HCT116 (cell line): ENCODE measurements at regions not wholly inside any gene's neighbourhood (a gene's known extent, or its start where the extent isn't known, plus 50 kb on each side); places are given as distances from the start of the nearest gene placed in this dataset.
"Not testable (repeated sequence)": the region's sequence is repeated elsewhere in the genome, so short reads cannot be mapped to it uniquely, and the experiment has no call there.

Source experiments
- ATAC-seq: fragments of 200-7000 bp; cut with Tn5 transposase; 2 replicates; pipeline ENCODE4 v1.9.1; 2020; ENCODE audit warnings: mild to moderate bottlenecking, moderate library complexity
- BruUV-seq: library from RNA; stranded (reverse); fragments of 400-500 nt; replicated peaks from 2 replicates; lab custom pipeline; 2021; lab: Mats Ljungman, UMichigan
- CTCF ChIA-PET: fragments of 300-600 bp; sonication (Branson Sonifier 250); formaldehyde crosslinking; loops from one replicate; lab custom pipeline; 2021; ENCODE audit warnings: antibody characterized with exemption; lab: Charles Lee
- POLR2A ChIA-PET: fragments of 300-600, 350-600 bp; sonication (Branson Sonifier 250); formaldehyde crosslinking; loops from one replicate; lab custom pipeline; 2021; ENCODE audit warnings: antibody characterized with exemption; lab: Charles Lee
- RAD21 ChIA-PET, 2 experiments: fragments of 300-600 bp; sonication (Branson Sonifier 250); formaldehyde crosslinking; loops; one replicate each; lab custom pipeline; 2023; ENCODE audit warnings: low total read pairs in 2 of 2; ENCODE audit not compliant: uncharacterized antibody in 2 of 2, unreplicated experiment in 2 of 2, low non-redundant PET in 1 of 2; lab: Charles Lee
- DNase-seq: peaks from one replicate; pipeline ENCODE4 v3.0.0-alpha.2; 2010; ENCODE audit warnings: low read depth, low spot score
- H2AFZ ChIP-seq: fragments of 200-600 bp; shearing (Covaris generic), sonication (generic); 2 replicates; pipeline ENCODE4 v1.6.1; 2017; ENCODE audit warnings: low read depth, mixed run types, mixed read lengths, antibody characterized with exemption, low read length; ENCODE audit not compliant: poor library complexity, severe bottlenecking
- H3K27ac ChIP-seq: 2 replicates; pipeline ENCODE4 v1.5.1; 2012; ENCODE audit warnings: low read depth, low read length
- H3K27me3 ChIP-seq: fragments of 200-600 bp; sonication (generic); 2 replicates; pipeline ENCODE4 v1.6.1; 2016; ENCODE audit warnings: mixed run types, low read length, mixed read lengths; ENCODE audit not compliant: insufficient read depth
- H3K36me3 ChIP-seq, 2 experiments: fragments of 200-500 bp in 1 of 2; fragments of 200-600 bp in 1 of 2; sonication (Bioruptor generic) in 1 of 2; sonication (generic) in 1 of 2; 2 replicates each; pipeline versions ENCODE4 v1.5.1 to v1.6.1; 2014 to 2016; ENCODE audit warnings: low read length in 2 of 2, inconsistent platforms in 1 of 2, mixed read lengths in 1 of 2, mixed run types in 1 of 2; ENCODE audit not compliant: insufficient read depth in 2 of 2, control insufficient read depth in 1 of 2
- H3K4me1 ChIP-seq, 2 experiments: fragments of 200-600 bp in 1 of 2; sonication (generic) in 1 of 2; 2 replicates each; pipeline versions ENCODE4 v1.5.1 to v1.6.1; 2012 to 2017; ENCODE audit warnings: low read length in 2 of 2, inconsistent platforms in 1 of 2, mild to moderate bottlenecking in 1 of 2, mixed read lengths in 1 of 2, mixed run types in 1 of 2, moderate library complexity in 1 of 2; ENCODE audit not compliant: insufficient read depth in 2 of 2, control insufficient read depth in 1 of 2
- H3K4me2 ChIP-seq: fragments of 200-600 bp; sonication (generic); 2 replicates; pipeline ENCODE4 v1.6.1; 2017; ENCODE audit warnings: mixed run types, low read length, mixed read lengths
- H3K4me3 ChIP-seq, 2 experiments: fragments of 200-600 bp in 1 of 2; sonication (generic) in 1 of 2; replicated peaks in 1 of 2; 2 replicates each; pipeline ENCODE4 v1.5.1; 2011 to 2016; ENCODE audit warnings: low read length in 2 of 2, control low read depth in 1 of 2, low read depth in 1 of 2, mild to moderate bottlenecking in 1 of 2, mixed read lengths in 1 of 2, mixed run types in 1 of 2
- H3K79me2 ChIP-seq: fragments of 200-600 bp; sonication (generic); 2 replicates; pipeline ENCODE4 v1.6.1; 2017; ENCODE audit warnings: mild to moderate bottlenecking, mixed run types, low read length, moderate library complexity, mixed read lengths; ENCODE audit not compliant: insufficient read depth
- H3K9ac ChIP-seq: fragments of 200-600 bp; sonication (generic); 2 replicates; pipeline ENCODE4 v1.6.1; 2016; ENCODE audit warnings: low read length, mixed read lengths
- H3K9me2 ChIP-seq: fragments of 200-600 bp; sonication (generic), shearing (Covaris generic); 2 replicates; pipeline ENCODE4 v1.6.1; 2017; ENCODE audit warnings: mixed run types, mild to moderate bottlenecking, moderate library complexity; ENCODE audit not compliant: insufficient read depth
- H3K9me3 ChIP-seq, 2 experiments: fragments of 200-500 bp in 1 of 2; fragments of 200-600 bp in 1 of 2; sonication (Bioruptor generic) in 1 of 2; sonication (generic) in 1 of 2; 2 replicates each; pipeline ENCODE4 v1.6.1; 2014 to 2017; ENCODE audit warnings: low read length in 2 of 2, mixed read lengths in 2 of 2, inconsistent platforms in 1 of 2, low read depth in 1 of 2, mild to moderate bottlenecking in 1 of 2, mixed run types in 1 of 2, moderate library complexity in 1 of 2; ENCODE audit not compliant: control insufficient read depth in 1 of 2, insufficient read depth in 1 of 2
- H4K20me1 ChIP-seq: fragments of 200-600 bp; sonication (generic), shearing (Covaris generic); 2 replicates; pipeline ENCODE4 v1.6.1; 2017; ENCODE audit warnings: mixed run types, mild to moderate bottlenecking, moderate library complexity; ENCODE audit not compliant: insufficient read depth
- RAD21 ChIP-seq: IDR thresholded peaks from 2 replicates; pipeline ENCODE4 v1.6.1; 2012; ENCODE audit warnings: low read depth, mild to moderate bottlenecking
- YY1 ChIP-seq: IDR thresholded peaks from 2 replicates; pipeline ENCODE4 v1.6.1; 2011; ENCODE audit warnings: low read length, low read depth, moderate library complexity, mild to moderate bottlenecking; ENCODE audit not compliant: insufficient replicate concordance; ENCODE audit errors: extremely low read depth
- intact Hi-C: fragments of 100-400 bp; cut with micrococcal nuclease; formaldehyde crosslinking; loops from 2 replicates; pipeline ENCODE4 v1.10.0; 2022
- TF ChIP-seq, protein P1 (sequence below), 3 experiments: fragments of 200-600 bp in 1 of 3; sonication (generic) in 1 of 3; IDR thresholded peaks in 2 of 3; conservative IDR thresholded peaks in 1 of 3; 2 replicates each; pipeline ENCODE4 v1.5.1; 2012 to 2017; ENCODE audit warnings: low read depth in 2 of 3, low read length in 2 of 3, antibody characterized with exemption in 1 of 3, borderline replicate concordance in 1 of 3, control low read depth in 1 of 3, mild to moderate bottlenecking in 1 of 3, mixed read lengths in 1 of 3, mixed run types in 1 of 3, moderate library complexity in 1 of 3; ENCODE audit not compliant: insufficient read depth in 1 of 3

DNA sequence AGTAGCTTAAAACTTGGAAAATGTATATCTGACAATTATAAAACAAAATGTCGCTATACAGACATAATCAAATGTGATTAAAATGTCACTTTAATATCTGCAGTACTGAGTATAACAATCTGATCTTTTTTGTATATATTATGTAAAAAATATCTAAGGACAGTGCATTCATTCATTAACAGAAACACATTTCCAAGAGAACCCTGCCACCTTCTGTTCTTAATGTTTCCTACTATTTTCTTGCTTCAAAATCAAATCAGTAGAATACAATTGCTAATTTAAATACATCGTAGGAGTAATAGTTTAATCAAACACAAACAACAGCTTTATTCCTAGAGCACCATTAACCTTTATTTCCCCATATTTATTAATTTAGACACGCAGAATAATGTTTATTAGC is 142.6 kb upstream of the ST8SIA4 start:
- BruUV-seq = no TSS peak
- peak; percentile 15 for DNase-seq
- no peaks in the 10 kb centered on the region for H3K36me3 ChIP-seq
- H3K4me2 ChIP-seq = no peak overlapping the region
- ChIA-PET POLR2A (no interaction called here), RAD21 (no interaction called here), CTCF (interaction anchor here (1.0 to 2.2 kb wide), 3 partner anchors 10 to 345 kb away, joined by 3 to 10 read pairs (median 3); no protein-coding TSS in a partner anchor)
- no peak overlapping the region for H2AFZ ChIP-seq
- intact Hi-C loops = loop anchor here (2.0 to 5.0 kb wide), 2 partner anchors 423 to 567 kb away; no protein-coding TSS in a partner anchor
- H3K79me2 ChIP-seq = no peaks in the 10 kb centered on the region
- H3K4me1 ChIP-seq = no peaks in the 10 kb centered on the region
- TF ChIP-seq YY1 = no peak
- TF ChIP-seq, protein P1, sequence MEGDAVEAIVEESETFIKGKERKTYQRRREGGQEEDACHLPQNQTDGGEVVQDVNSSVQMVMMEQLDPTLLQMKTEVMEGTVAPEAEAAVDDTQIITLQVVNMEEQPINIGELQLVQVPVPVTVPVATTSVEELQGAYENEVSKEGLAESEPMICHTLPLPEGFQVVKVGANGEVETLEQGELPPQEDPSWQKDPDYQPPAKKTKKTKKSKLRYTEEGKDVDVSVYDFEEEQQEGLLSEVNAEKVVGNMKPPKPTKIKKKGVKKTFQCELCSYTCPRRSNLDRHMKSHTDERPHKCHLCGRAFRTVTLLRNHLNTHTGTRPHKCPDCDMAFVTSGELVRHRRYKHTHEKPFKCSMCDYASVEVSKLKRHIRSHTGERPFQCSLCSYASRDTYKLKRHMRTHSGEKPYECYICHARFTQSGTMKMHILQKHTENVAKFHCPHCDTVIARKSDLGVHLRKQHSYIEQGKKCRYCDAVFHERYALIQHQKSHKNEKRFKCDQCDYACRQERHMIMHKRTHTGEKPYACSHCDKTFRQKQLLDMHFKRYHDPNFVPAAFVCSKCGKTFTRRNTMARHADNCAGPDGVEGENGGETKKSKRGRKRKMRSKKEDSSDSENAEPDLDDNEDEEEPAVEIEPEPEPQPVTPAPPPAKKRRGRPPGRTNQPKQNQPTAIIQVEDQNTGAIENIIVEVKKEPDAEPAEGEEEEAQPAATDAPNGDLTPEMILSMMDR (IDR thresholded peaks at IDR 0.05 in 2 of 3, conservative IDR thresholded peaks at IDR 0.05 in 1 of 3; ENCODE audit: borderline replicate concordance in 1 of 3, insufficient read depth in 1 of 3, low read depth in 2 of 3, low read length in 2 of 3) = peak in 2 of 3 experiments; percentile 43 to 50; a peak in 3 of 6 replicates
- peak; percentile 69 for TF ChIP-seq RAD21
- no peak overlapping the region for H3K4me3 ChIP-seq
- no peak for ATAC-seq
- no peaks in the 10 kb centered on the region for H3K9me3 ChIP-seq
- no peak overlapping the region for H3K27ac ChIP-seq
- no peaks in the 10 kb centered on the region for H4K20me1 ChIP-seq
- no peaks in the 10 kb centered on the region for H3K27me3 ChIP-seq
- H3K9ac ChIP-seq = no peak overlapping the region
- no peaks in the 10 kb centered on the region for H3K9me2 ChIP-seq

DNA sequence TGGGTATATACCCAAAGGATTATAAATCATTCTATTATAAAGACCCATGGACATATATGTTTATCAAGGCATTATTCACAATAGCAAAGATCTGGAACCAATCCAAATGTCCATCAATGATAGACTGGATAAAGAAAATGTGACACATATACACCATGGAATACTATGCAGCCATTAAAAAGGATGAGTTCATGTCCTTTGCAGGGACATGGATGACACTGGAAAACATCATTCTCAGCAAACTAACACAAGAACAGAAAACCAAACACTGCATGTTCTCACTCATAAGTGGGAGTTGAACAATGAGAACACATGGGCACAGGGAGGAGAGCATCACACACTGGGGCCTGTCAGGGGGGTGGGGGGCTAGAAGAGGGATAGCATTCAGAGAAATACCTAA is 136.9 kb upstream of the ST8SIA4 start:
- BruUV-seq, intact Hi-C loops, RAD21 ChIA-PET: not testable (repeated sequence)

More for the DNA sequence above, 136.9 kb upstream of the ST8SIA4 start:
- DNase-seq, H3K4me1 ChIP-seq, H3K79me2 ChIP-seq, H2AFZ ChIP-seq, H3K27ac ChIP-seq, H3K36me3 ChIP-seq, H3K9me2 ChIP-seq, ATAC-seq, POLR2A ChIA-PET, H3K27me3 ChIP-seq, CTCF ChIA-PET, H3K4me2 ChIP-seq, H3K4me3 ChIP-seq, H4K20me1 ChIP-seq, H3K9ac ChIP-seq, H3K9me3 ChIP-seq: not testable (repeated sequence)
